Prostate gland (tissue), 2 donors: ENCODE measurements at regions not wholly inside any gene's neighbourhood (a gene's known extent, or its start where the extent isn't known, plus 50 kb on each side); places are given as distances from the start of the nearest gene placed in this dataset.

Experiments used
- CTCF ChIP-seq, 4 experiments: fragments of 200-600 bp in 2 of 4; fragments of 450-650 bp in 2 of 4; sonication (generic) in 2 of 4; IDR thresholded peaks; 1 replicate in 3 of 4; 2 replicates in 1 of 4; pipeline ENCODE4 v1.5.1; 2016 to 2019; ENCODE audit warnings: antibody characterized with exemption in 4 of 4, mild to moderate bottlenecking in 2 of 4, moderate library complexity in 2 of 4
- POLR2A ChIP-seq: fragments of 450-650 bp; IDR thresholded peaks from one replicate; pipeline ENCODE4 v1.6.1; 2016; ENCODE audit warnings: antibody characterized with exemption, mild to moderate bottlenecking
- POLR2AphosphoS5 ChIP-seq: sonication (generic); formaldehyde crosslinking; IDR thresholded peaks from one replicate; pipeline ENCODE4 v1.6.1; 2017; ENCODE audit warnings: antibody characterized with exemption

GRCh38 chr4:126691797-126692196 is 941.0 kb upstream of the INTU start:
- TF ChIP-seq POLR2A (no peak), POLR2AphosphoS5 (no peak), CTCF (IDR thresholded peaks at IDR 0.05) (no peak)
